Prostate gland (tissue), 2 donors: ENCODE measurements at regions not wholly inside any gene's neighbourhood (a gene's known extent, or its start where the extent isn't known, plus 50 kb on each side); places are given as distances from the start of the nearest gene placed in this dataset.
"Not testable (repeated sequence)": the region's sequence is repeated elsewhere in the genome, so short reads cannot be mapped to it uniquely, and the experiment has no call there.

Source experiments
- DNase-seq: peaks from one replicate; pipeline ENCODE4 v3.0.0-alpha.2; 2019; ENCODE audit warnings: low spot score
- H3K27ac ChIP-seq, 2 donors: fragments of 200-600 bp; sonication (generic); 2 replicates each; pipeline ENCODE4 v1.5.1; 2017 to 2019
- H3K27me3 ChIP-seq: fragments of 200-600 bp; sonication (generic); replicated peaks from 2 replicates; pipeline ENCODE4 v1.5.1; 2019; ENCODE audit not compliant: insufficient read depth
- H3K36me3 ChIP-seq, 2 donors: fragments of 200-600 bp; sonication (generic); 1 replicate in 1 of 2; 2 replicates in 1 of 2; pipeline versions ENCODE4 v1.5.1 to v1.8.1; 2017 to 2019
- H3K4me1 ChIP-seq: fragments of 200-600 bp; sonication (generic); replicated peaks from 2 replicates; pipeline ENCODE4 v1.5.1; 2019
- H3K4me3 ChIP-seq, 2 donors: fragments of 200-600 bp; sonication (generic); 2 replicates each; pipeline ENCODE4 v1.5.1; 2017 to 2019
- H3K9me3 ChIP-seq: fragments of 200-600 bp; sonication (generic); 2 replicates; pipeline ENCODE4 v1.5.1; 2017
- POLR2A ChIP-seq: fragments of 450-650 bp; IDR thresholded peaks from one replicate; pipeline ENCODE4 v1.6.1; 2016; ENCODE audit warnings: antibody characterized with exemption, mild to moderate bottlenecking
- POLR2AphosphoS5 ChIP-seq: sonication (generic); formaldehyde crosslinking; IDR thresholded peaks from one replicate; pipeline ENCODE4 v1.6.1; 2017; ENCODE audit warnings: antibody characterized with exemption
- WGBS: methylation state at CpG from one replicate; pipeline ENCODE4 v1.1.5; 2018; 5-methylcytosine and 5-hydroxymethylcytosine counted together
- intact Hi-C: fragments of 100-400 bp; cut with DNase I; formaldehyde crosslinking; loops from one replicate; pipeline ENCODE4 v1.14.2; 2022
- TF ChIP-seq, protein P1 (sequence below), 4 experiments: fragments of 200-600 bp in 2 of 4; fragments of 450-650 bp in 2 of 4; sonication (generic) in 2 of 4; IDR thresholded peaks; 1 replicate in 3 of 4; 2 replicates in 1 of 4; pipeline ENCODE4 v1.5.1; 2016 to 2019; ENCODE audit warnings: antibody characterized with exemption in 4 of 4, mild to moderate bottlenecking in 2 of 4, moderate library complexity in 2 of 4

DNA sequence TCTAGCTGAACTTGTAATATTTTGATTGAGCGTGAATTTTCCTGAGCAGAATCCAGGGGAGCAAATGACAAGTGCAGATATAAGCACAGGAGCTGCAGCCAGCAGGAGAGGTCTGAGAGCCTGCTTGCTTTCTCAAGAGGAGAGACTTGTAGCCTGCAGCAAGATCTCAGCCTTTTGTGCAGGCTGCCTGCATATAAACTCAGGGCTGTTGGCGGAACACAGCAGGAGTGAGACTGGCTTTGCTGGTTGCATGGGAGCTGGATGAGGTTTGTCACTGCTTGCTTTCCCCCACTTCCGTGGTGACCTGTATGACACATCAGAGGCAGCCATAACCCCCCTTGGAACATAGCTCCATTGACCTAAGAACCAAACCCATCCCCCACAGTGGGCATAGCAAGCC, 725.4 kb upstream of the RGS18 start:
- no peaks in the 10 kb centered on the region for H3K36me3 ChIP-seq
- no peak overlapping the region for H3K27ac ChIP-seq
- no peaks in the 10 kb centered on the region for H3K27me3 ChIP-seq
- H3K4me3 ChIP-seq, result no peak overlapping the region
- H3K9me3 ChIP-seq, result no peaks in the 10 kb centered on the region
- DNase-seq, result no peak
- TF ChIP-seq, protein P1, sequence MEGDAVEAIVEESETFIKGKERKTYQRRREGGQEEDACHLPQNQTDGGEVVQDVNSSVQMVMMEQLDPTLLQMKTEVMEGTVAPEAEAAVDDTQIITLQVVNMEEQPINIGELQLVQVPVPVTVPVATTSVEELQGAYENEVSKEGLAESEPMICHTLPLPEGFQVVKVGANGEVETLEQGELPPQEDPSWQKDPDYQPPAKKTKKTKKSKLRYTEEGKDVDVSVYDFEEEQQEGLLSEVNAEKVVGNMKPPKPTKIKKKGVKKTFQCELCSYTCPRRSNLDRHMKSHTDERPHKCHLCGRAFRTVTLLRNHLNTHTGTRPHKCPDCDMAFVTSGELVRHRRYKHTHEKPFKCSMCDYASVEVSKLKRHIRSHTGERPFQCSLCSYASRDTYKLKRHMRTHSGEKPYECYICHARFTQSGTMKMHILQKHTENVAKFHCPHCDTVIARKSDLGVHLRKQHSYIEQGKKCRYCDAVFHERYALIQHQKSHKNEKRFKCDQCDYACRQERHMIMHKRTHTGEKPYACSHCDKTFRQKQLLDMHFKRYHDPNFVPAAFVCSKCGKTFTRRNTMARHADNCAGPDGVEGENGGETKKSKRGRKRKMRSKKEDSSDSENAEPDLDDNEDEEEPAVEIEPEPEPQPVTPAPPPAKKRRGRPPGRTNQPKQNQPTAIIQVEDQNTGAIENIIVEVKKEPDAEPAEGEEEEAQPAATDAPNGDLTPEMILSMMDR (IDR thresholded peaks at IDR 0.05), result no peak
- TF ChIP-seq POLR2AphosphoS5 (no peak), POLR2A (no peak)
- H3K4me1 ChIP-seq, result no peaks in the 10 kb centered on the region
- WGBS, result 63% methylated on average over 3 of the region's 3 CpGs
- intact Hi-C loops, result no loop called here

DNA sequence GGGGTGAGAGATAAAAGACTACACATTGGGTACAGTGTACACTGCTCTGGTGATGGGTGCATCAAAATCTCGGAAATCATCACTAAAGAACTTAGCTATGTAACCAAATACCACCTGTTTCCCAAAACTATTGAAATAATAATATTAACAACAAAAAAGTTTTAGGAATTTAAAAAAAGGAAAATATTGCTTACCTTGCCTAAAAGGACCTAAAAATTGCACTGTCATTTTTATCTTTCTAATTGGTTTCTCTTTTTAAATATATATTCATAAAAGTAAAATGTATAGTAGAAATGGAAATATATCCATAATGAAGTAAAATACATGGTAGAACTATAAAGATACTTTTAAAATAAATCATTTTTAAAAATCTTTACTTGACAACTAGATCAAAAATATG, 719.3 kb upstream of the RGS18 start:
- Histone ChIP-seq H3K27ac (no peak overlapping the region), H3K4me1 (no peaks in the 10 kb centered on the region), H3K36me3 (no peaks in the 10 kb centered on the region), H3K4me3 (no peak overlapping the region), H3K27me3 (no peaks in the 10 kb centered on the region), H3K9me3 (no peaks in the 10 kb centered on the region)
- TF ChIP-seq POLR2A, result no peak
- TF ChIP-seq, protein P1 (IDR thresholded peaks at IDR 0.05), result no peak
- TF ChIP-seq POLR2AphosphoS5, result no peak
- intact Hi-C loops, result no loop called here
- DNase-seq, result no peak
- WGBS, result 95% methylated on average over 1 of the region's 1 CpG

- H3K4me1 ChIP-seq, intact Hi-C loops, H3K27ac ChIP-seq, H3K4me3 ChIP-seq, DNase-seq, H3K36me3 ChIP-seq, H3K27me3 ChIP-seq, H3K9me3 ChIP-seq: not testable (repeated sequence)
- WGBS, result 97% methylated on average over 9 of the region's 9 CpGs
Measured at GRCh38 chr1:191448279-191448678, 710.0 kb upstream of the RGS18 start.

DNA sequence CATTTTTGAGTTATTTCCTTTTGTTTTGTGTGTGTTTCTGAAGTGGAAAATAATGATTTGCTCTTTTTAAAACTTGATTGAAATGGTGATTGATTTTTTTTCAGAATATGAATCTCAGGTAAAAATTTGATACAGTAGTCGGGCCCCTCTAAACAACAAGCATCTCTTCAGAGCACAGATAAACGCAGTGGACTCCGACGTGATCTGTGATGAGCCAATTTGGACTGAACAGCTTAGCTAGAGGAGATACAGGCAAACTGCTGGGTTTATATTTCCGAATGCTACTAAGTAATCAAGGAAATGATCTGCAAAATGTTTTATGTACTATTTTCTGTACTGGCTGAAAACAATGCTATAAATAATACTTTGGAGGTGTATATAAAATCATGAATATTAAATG, 705.7 kb upstream of the RGS18 start:
- H3K36me3 ChIP-seq, result no peaks in the 10 kb centered on the region
- no peak for DNase-seq
- WGBS, result 70% methylated on average over 5 of the region's 5 CpGs
- no peak overlapping the region for H3K4me3 ChIP-seq
- intact Hi-C loops, result no loop called here
- H3K4me1 ChIP-seq, result no peaks in the 10 kb centered on the region
- H3K9me3 ChIP-seq, result no peaks in the 10 kb centered on the region
- TF ChIP-seq POLR2A, result no peak
- no peak for TF ChIP-seq POLR2AphosphoS5
- TF ChIP-seq, protein P1 (IDR thresholded peaks at IDR 0.05), result no peak
- H3K27ac ChIP-seq, result no peak overlapping the region
- no peaks in the 10 kb centered on the region for H3K27me3 ChIP-seq

GRCh38 chr1:191453487-191453886, 704.8 kb upstream of the RGS18 start:
- no peak overlapping the region for H3K27ac ChIP-seq
- no peak overlapping the region for H3K4me3 ChIP-seq
- H3K36me3 ChIP-seq, result no peaks in the 10 kb centered on the region
- intact Hi-C loops, result no loop called here
- H3K4me1 ChIP-seq, result no peaks in the 10 kb centered on the region
- no peaks in the 10 kb centered on the region for H3K9me3 ChIP-seq
- TF ChIP-seq POLR2A, result no peak
- TF ChIP-seq POLR2AphosphoS5, result no peak
- TF ChIP-seq, protein P1 (IDR thresholded peaks at IDR 0.05), result no peak
- WGBS, result 57% methylated on average over 2 of the region's 2 CpGs
- DNase-seq, result no peak
- no peaks in the 10 kb centered on the region for H3K27me3 ChIP-seq
